Stimulated activated CD8-positive, alpha-beta memory T cell treated with anti-CD3 and anti-CD28 coated beads, Interleukin-7, amount 100 ng/mL, for 1 hour (primary cell): ENCODE measurements at regions not wholly inside any gene's neighbourhood (a gene's known extent, or its start where the extent isn't known, plus 50 kb on each side); places are given as distances from the start of the nearest gene placed in this dataset.

Experiments used
- DNase-seq, 2 donors: peaks; one replicate each; pipeline ENCODE4 v3.0.0-alpha.2; 2020; ENCODE audit warnings: low read depth in 2 of 2

- DNase-seq = no peak
Measured at GRCh38 chr14:104341532-104342434, 203.4 kb downstream of the KIF26A start.

- DNase-seq = no peak
Measured at GRCh38 chr14:104342435-104343293, 204.3 kb downstream of the KIF26A start.

GRCh38 chr14:104343294-104343625 is 204.9 kb downstream of the KIF26A start:
- DNase-seq = no peak

- no peak for DNase-seq
Measured at GRCh38 chr14:104343690-104344640, 205.6 kb downstream of the KIF26A start.

- no peak for DNase-seq
Measured at GRCh38 chr14:104344818-104345620, 206.6 kb downstream of the KIF26A start.

- DNase-seq = no peak
Measured at GRCh38 chr14:104345621-104346462, 207.5 kb downstream of the KIF26A start.

- DNase-seq = no peak
Measured at GRCh38 chr14:104346608-104347007, 208.2 kb downstream of the KIF26A start.

- DNase-seq = no peak
Measured at GRCh38 chr14:104348741-104349140, 210.4 kb downstream of the KIF26A start.

- no peak for DNase-seq
Measured at GRCh38 chr14:104349950-104350349, 211.6 kb downstream of the KIF26A start.

- no peak for DNase-seq
Measured at GRCh38 chr14:104350463-104351185, 212.2 kb downstream of the KIF26A start.

- no peak for DNase-seq
Measured at GRCh38 chr14:104351849-104352492, 213.6 kb downstream of the KIF26A start.

- no peak for DNase-seq
Measured at GRCh38 chr14:104352493-104353220, 214.3 kb downstream of the KIF26A start.

GRCh38 chr14:104353221-104353920 is 215.0 kb downstream of the KIF26A start:
- no peak for DNase-seq

GRCh38 chr14:104353921-104354701 is 215.7 kb downstream of the KIF26A start:
- DNase-seq = no peak

- DNase-seq = no peak
Measured at GRCh38 chr14:104355101-104356019, 217.0 kb downstream of the KIF26A start.
